Lower lobe of right lung (tissue), 2 donors: ENCODE measurements at regions not wholly inside any gene's neighbourhood (a gene's known extent, or its start where the extent isn't known, plus 50 kb on each side); places are given as distances from the start of the nearest gene placed in this dataset.

ENCODE experiments used
- ATAC-seq, 2 donors: fragments of 200-7000 bp; cut with Tn5 transposase; one replicate each; pipeline ENCODE4 v1.9.1; 2020 to 2022; ENCODE audit warnings: mild to moderate bottlenecking in 2 of 2, moderate library complexity in 2 of 2
- DNase-seq: peaks from one replicate; pipeline ENCODE4 v3.0.0-alpha.2; 2020
- H3K27ac ChIP-seq: fragments of 200-600 bp; one replicate; pipeline ENCODE4 v1.8.0; 2022
- H3K27me3 ChIP-seq: fragments of 200-600 bp; one replicate; pipeline ENCODE4 v1.8.0; 2022; ENCODE audit warnings: low read depth
- H3K36me3 ChIP-seq: fragments of 200-600 bp; one replicate; pipeline ENCODE4 v1.8.0; 2022; ENCODE audit warnings: mild to moderate bottlenecking
- H3K4me1 ChIP-seq: fragments of 200-600 bp; one replicate; pipeline ENCODE4 v1.8.0; 2022
- H3K4me3 ChIP-seq: fragments of 200-600 bp; one replicate; pipeline ENCODE4 v1.8.0; 2022; ENCODE audit warnings: mild to moderate bottlenecking
- H3K9me3 ChIP-seq: fragments of 200-600 bp; one replicate; pipeline ENCODE4 v1.8.0; 2022
- CTCF ChIP-seq: fragments of 200-600 bp; IDR thresholded peaks from one replicate; pipeline ENCODE4 v1.8.0; 2022; ENCODE audit warnings: antibody characterized with exemption, mild to moderate bottlenecking
- intact Hi-C: fragments of 100-400 bp; cut with DNase I; formaldehyde crosslinking; loops from one replicate; pipeline ENCODE4 v1.11.0; 2022
- donor health status: DM: no; HTN: yes; CAD: no; lungs with severe emphysema.

GRCh38 chr10:111222961-111223360 is 146.1 kb downstream of the ADRA2A start:
- ATAC-seq (no peak), DNase-seq (no peak)
- Histone ChIP-seq H3K4me3 (no peak overlapping the region), H3K4me1 (no peaks in the 10 kb centered on the region), H3K27ac (no peak overlapping the region), H3K9me3 (no peaks in the 10 kb centered on the region), H3K36me3 (no peaks in the 10 kb centered on the region), H3K27me3 (no peaks in the 10 kb centered on the region)
- intact Hi-C loops, result no loop called here
- no peak for TF ChIP-seq CTCF

- H3K4me1 ChIP-seq, result no peaks in the 10 kb centered on the region
- no peaks in the 10 kb centered on the region for H3K36me3 ChIP-seq
- intact Hi-C loops, result no loop called here
- no peak overlapping the region for H3K4me3 ChIP-seq
- no peaks in the 10 kb centered on the region for H3K27me3 ChIP-seq
- no peak for TF ChIP-seq CTCF
- H3K9me3 ChIP-seq, result no peaks in the 10 kb centered on the region
- ATAC-seq (no peak), DNase-seq (no peak)
- H3K27ac ChIP-seq, result no peak overlapping the region
Observed at GRCh38 chr10:111231779-111232178, 154.9 kb downstream of the ADRA2A start.

GRCh38 chr10:111233439-111233838 is 156.6 kb downstream of the ADRA2A start:
- H3K4me3 ChIP-seq, result no peak overlapping the region
- DNase-seq (no peak), ATAC-seq (no peak)
- no peak overlapping the region for H3K27ac ChIP-seq
- H3K9me3 ChIP-seq, result no peaks in the 10 kb centered on the region
- no peaks in the 10 kb centered on the region for H3K4me1 ChIP-seq
- H3K36me3 ChIP-seq, result no peaks in the 10 kb centered on the region
- no peaks in the 10 kb centered on the region for H3K27me3 ChIP-seq
- intact Hi-C loops, result no loop called here
- no peak for TF ChIP-seq CTCF

- Histone ChIP-seq H3K9me3 (no peaks in the 10 kb centered on the region), H3K4me3 (no peak overlapping the region), H3K36me3 (no peaks in the 10 kb centered on the region), H3K27me3 (no peaks in the 10 kb centered on the region), H3K4me1 (no peaks in the 10 kb centered on the region), H3K27ac (no peak overlapping the region)
- intact Hi-C loops, result no loop called here
- DNase-seq (no peak), ATAC-seq (no peak)
- no peak for TF ChIP-seq CTCF
Observed at GRCh38 chr10:111234234-111234913, 157.5 kb downstream of the ADRA2A start.

- intact Hi-C loops, result no loop called here
- no peak overlapping the region for H3K4me3 ChIP-seq
- no peak for DNase-seq
- TF ChIP-seq CTCF, result no peak
- no peak for ATAC-seq
- no peaks in the 10 kb centered on the region for H3K4me1 ChIP-seq
- no peaks in the 10 kb centered on the region for H3K9me3 ChIP-seq
- no peaks in the 10 kb centered on the region for H3K27me3 ChIP-seq
- no peak overlapping the region for H3K27ac ChIP-seq
- no peaks in the 10 kb centered on the region for H3K36me3 ChIP-seq
Observed at GRCh38 chr10:111234914-111235302, 158.1 kb downstream of the ADRA2A start.

- H3K4me1 ChIP-seq, result no peaks in the 10 kb centered on the region
- intact Hi-C loops, result no loop called here
- H3K36me3 ChIP-seq, result no peaks in the 10 kb centered on the region
- no peaks in the 10 kb centered on the region for H3K9me3 ChIP-seq
- H3K27ac ChIP-seq, result no peak overlapping the region
- H3K27me3 ChIP-seq, result no peaks in the 10 kb centered on the region
- no peak for TF ChIP-seq CTCF
- ATAC-seq, result no peak
- no peak for DNase-seq
- H3K4me3 ChIP-seq, result no peak overlapping the region
Observed at GRCh38 chr10:111240348-111240747, 163.5 kb downstream of the ADRA2A start.
